ENCODE measurements at regions not wholly inside any gene's neighbourhood (a gene's known extent, or its start where the extent isn't known, plus 50 kb on each side); places are given as distances from the start of the nearest gene placed in this dataset.

DNA sequence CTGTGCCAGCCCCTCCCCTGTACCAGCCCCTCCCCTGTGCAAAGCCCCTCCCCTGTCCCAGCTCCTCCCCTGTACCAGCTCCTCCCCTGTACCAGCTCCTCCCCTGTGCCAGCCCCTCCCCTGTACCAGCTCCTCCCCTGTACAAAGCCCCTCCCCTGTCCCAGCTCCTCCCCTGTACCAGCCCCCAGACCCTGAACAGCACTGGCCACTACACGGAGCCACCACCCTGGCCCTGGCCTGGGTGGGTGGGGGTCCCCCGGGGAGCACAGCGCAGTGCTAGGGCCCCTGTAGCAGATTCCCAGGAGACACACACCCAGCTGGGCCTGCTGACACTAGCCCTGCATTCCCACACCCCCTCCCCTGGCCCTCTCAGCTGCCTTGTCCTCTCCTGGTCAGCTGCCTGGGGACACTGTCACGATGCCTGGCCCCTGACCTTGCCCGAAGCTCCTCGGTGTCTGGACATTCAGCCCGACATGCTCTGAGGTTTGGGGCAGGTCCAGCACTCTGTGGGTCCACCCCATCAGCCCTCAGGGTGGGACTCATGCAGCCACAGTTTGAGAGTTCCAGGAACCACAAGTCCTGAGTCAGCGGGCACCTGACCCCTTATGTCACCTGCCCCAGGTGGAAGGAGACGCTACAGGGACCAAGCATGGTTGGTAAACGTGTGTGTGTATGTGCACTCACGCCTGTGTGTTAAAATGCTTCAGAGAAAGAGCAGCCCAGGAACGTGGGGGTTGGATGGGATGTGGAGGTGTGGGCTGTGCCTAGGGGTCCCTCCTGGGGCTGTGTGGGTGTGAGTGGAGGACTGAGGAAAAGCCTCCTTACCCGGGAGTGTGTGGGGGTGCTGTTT, 114.2 kb downstream of the METRNL start:
- TF ChIP-seq, protein P1, sequence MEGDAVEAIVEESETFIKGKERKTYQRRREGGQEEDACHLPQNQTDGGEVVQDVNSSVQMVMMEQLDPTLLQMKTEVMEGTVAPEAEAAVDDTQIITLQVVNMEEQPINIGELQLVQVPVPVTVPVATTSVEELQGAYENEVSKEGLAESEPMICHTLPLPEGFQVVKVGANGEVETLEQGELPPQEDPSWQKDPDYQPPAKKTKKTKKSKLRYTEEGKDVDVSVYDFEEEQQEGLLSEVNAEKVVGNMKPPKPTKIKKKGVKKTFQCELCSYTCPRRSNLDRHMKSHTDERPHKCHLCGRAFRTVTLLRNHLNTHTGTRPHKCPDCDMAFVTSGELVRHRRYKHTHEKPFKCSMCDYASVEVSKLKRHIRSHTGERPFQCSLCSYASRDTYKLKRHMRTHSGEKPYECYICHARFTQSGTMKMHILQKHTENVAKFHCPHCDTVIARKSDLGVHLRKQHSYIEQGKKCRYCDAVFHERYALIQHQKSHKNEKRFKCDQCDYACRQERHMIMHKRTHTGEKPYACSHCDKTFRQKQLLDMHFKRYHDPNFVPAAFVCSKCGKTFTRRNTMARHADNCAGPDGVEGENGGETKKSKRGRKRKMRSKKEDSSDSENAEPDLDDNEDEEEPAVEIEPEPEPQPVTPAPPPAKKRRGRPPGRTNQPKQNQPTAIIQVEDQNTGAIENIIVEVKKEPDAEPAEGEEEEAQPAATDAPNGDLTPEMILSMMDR (IDR thresholded peaks at IDR 0.05): no peak
- no peak for TF ChIP-seq EZH2 (IDR thresholded peaks at IDR 0.05; ENCODE audit: borderline replicate concordance, insufficient read depth, low read depth, low read length, poor library complexity, severe bottlenecking)

Measured in B cell (primary cell).